Esophagus mucosa (tissue), 1 donor: ENCODE measurements at regions not wholly inside any gene's neighbourhood (a gene's known extent, or its start where the extent isn't known, plus 50 kb on each side); places are given as distances from the start of the nearest gene placed in this dataset.

Source experiments
- ATAC-seq: fragments of 200-7000 bp; cut with Tn5 transposase; one replicate; pipeline ENCODE4 v1.9.1; 2020
- donor health status: DM: yes; HTN: yes; CAD: no.

DNA sequence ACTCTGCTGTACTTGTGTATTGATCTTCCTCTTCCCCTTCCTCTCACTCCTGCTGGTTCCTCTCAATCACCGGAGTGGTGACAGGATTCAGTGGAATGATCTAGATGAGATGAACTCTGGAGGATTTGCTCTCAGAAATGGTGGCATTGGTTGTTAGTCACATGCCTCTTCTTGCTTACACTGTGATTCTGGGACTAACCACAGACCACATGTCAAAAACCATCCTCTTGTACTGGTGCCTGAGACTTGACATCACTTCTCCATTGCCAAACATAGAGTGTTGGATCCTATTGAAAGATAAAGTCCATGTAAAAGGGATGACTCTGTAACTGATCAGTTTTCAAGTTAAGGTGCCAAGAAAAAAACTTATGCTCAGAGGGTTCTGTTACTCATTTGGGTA is 506.5 kb downstream of the DMAC1 start:
- no peak for ATAC-seq

DNA sequence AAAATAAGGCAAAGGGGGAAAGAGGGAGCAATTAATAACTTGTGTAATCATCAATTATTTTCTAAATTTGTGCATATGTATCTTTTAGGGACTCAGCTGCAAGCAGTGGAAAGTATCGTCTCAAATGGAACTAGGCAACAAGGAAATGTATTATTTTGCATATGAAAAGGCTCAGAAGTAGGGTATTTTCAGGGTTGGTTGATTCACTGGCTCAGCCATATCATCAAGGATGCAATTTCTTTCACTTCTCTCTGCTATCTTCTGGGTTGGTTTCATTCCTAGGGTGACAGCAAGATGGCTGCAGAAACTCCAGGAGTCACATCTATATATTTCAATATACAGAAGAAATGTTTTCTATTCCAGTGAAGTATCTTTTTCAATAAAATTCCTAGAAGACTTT is 509.8 kb downstream of the DMAC1 start:
- ATAC-seq, result no peak

DNA sequence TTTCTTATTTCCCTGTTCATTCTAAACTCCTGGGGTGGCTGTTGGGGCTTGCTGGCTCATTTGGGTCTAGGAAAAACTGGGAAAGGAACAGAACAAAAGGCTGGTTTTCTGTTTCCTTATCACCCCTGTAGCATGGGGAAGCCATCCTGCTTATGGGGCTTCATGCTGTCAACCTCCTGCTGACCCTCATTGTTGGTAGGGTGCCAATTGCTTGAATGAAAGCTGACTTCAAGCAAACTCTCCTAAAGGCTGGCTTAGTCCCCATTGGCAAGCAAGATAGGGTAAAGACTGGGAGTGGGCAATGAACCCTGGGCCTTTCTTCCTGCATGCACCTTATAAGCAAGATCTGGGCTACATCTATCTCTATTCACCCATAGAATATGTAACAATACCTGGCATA is 511.6 kb downstream of the DMAC1 start:
- ATAC-seq, result no peak

DNA sequence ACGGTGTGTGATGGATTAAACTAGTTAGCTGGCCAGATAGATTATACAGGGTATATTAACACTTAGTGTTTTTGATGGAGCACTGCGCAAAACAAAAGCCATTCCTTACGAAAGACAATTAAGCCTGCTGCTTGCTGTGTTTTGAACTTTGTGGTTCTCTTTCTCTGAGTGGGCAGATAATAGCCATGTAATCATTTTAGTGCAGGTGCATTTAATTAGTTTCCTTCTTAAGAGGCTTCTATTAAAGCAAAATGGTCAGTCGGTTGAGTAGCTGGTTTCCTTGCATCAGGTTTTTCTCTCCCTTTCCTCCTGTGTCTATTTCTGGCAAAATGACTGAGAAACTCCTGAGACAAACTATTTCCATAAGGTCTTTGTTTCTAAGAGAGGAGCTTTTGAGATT is 512.5 kb downstream of the DMAC1 start:
- no peak for ATAC-seq

- no peak for ATAC-seq
These were observed 513.5 kb downstream of the DMAC1 start for GRCh38 chr9:7286101-7286500.

DNA sequence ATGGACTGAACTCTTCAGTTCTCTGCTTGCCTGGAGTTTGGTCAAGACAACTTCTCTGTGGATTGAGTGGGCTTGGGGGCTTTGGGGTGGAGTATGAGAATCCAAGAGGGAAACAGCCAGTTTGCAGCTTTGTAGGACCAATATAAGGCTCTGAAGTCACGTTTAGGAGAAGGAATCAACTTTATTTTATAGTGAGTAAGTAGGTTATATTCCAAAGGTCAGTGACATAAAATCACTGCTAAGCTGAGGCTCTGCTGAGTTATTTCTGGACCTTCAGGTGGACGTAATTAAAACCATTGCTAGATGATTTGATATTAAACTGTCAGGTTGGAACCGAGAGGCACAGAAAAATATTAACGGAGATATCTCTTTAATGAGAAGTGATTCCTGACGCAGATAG is 514.4 kb downstream of the DMAC1 start:
- no peak for ATAC-seq

- no peak for ATAC-seq
These were observed 515.1 kb downstream of the DMAC1 start for GRCh38 chr9:7284517-7284916.

DNA sequence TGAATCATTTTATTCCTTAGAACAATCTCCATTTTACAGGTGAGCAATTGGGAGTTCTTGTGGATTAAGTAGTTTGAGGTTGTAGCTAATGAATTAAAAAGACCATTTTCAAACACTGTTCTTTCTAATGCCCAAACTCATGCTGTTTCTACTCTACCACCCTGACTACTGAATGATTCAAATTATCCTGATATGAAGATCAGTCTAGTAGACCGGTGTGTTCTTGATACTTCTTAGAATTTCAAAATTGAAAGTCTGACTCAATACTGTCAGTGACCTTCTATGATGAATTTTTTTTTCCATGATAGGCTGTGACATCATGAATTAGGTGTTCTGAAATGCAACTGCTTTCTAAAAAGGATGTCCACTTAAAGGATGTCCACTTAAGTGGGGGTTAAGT is 515.5 kb downstream of the DMAC1 start:
- ATAC-seq, result no peak

- ATAC-seq, result no peak
These were observed 515.8 kb downstream of the KDM4C start for GRCh38 chr9:7273575-7273974.

DNA sequence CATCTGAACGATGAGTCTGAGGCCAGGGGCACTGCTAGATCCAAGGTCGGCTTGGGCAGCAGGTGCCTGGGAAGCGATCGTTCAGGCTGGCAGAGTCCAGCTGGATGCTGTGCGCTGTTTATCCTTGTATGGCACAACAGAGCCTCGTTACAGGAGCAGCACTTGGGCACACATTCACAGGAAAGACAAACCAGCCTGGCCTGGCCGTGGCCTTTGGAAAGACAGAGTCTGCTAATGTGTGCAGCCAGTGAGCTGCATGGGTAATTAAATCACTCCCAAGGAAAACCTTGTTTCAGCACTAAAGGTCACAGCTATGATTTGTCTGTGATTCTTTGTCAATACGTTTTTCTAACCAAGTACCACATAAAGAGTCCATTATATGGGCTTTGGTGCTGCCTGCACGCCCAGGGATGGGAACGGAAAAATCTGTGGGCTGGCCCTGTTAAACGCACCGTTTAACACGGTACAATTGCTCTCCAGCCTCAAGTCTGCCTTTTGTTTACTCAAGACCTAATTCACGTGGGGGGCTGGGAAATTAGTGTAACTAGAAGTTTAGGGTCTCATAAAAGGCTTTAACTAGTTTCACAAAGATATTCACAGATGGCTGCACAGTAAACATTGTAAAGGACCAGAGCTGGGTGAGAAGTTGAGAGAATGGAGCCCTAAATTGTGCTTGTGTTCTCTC is 509.3 kb downstream of the KDM4C start:
- ATAC-seq, result no peak

DNA sequence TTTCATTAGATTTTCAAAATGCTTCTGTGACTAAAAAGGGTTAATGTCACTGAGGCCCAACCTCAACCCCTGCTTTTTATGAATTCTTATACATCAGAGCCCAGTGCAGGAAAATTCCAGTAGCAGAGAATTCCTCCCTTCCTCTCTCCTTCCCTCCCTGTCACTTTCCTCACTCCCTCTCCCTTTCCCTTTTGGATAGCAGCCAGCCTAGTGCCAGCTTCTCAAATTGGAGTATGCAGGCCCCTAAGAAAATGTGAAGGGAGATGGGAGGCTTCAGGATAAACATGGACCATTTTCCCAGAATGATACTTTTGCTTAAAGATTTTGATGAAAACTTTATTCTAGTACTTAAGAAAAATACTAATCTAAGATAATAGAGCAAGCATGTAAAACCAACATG is 507.4 kb downstream of the KDM4C start:
- no peak for ATAC-seq

GRCh38 chr9:7259544-7260241 is 501.9 kb downstream of the KDM4C start:
- no peak for ATAC-seq

DNA sequence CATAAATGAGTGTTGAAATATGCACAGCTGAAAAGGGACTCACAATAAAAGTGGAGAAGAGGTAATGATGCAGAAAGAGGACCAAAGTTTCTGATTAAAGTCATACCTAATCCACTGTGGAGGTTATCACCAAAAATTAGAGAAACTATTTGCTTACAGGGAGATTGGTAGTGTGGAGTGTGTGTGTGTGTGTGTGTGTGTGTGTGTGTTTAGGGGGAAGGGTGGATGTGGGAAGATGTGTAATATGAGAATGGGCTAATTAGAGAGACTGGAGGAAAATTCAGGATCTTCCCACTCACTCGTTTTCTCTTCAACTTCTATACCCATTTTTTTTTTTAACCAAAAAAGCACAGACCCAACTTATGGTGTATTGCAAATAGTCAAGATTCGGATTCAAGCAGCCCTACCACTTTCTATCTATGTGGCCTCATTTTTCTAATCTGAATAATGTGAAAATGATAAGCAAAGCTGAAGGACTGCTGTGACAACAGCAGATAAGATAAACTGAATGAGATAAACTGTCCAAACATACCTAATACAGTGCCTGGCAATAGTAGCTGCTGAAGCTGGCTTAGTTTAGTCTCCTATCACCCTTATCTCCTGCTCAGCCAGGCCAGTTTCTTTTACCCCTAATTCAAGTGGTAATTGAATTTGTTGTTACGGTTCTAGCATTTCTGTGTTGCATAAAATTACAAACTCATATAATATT is 501.1 kb downstream of the KDM4C start:
- ATAC-seq, result no peak

- ATAC-seq, result peak; percentile 75
These were observed 489.2 kb downstream of the KDM4C start for GRCh38 chr9:7246917-7247522.

GRCh38 chr9:7245976-7246580 is 488.3 kb downstream of the KDM4C start:
- ATAC-seq, result peak; percentile 11

GRCh38 chr9:7243838-7244237 is 486.1 kb downstream of the KDM4C start:
- ATAC-seq, result no peak

GRCh38 chr9:7242126-7242525 is 484.4 kb downstream of the KDM4C start:
- ATAC-seq, result no peak

DNA sequence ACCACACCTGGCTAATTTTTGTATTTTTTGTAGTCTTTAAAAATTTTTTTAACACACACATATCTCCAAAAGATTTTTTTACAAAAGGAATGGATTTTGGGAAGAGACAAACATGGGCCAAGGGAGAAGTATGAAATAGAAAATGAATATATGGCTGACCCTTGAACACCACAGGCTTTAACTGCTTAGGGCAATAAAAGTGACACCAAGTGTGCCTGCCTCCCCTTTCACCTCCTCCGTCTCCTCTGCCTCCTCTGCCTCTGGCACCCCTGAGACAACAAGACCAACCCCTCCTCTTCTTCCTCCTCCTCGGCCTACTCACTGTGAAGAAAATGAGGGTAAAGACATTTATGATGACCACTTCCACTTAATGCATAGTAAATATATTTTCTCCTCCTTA is 483.9 kb downstream of the KDM4C start:
- ATAC-seq, result no peak

DNA sequence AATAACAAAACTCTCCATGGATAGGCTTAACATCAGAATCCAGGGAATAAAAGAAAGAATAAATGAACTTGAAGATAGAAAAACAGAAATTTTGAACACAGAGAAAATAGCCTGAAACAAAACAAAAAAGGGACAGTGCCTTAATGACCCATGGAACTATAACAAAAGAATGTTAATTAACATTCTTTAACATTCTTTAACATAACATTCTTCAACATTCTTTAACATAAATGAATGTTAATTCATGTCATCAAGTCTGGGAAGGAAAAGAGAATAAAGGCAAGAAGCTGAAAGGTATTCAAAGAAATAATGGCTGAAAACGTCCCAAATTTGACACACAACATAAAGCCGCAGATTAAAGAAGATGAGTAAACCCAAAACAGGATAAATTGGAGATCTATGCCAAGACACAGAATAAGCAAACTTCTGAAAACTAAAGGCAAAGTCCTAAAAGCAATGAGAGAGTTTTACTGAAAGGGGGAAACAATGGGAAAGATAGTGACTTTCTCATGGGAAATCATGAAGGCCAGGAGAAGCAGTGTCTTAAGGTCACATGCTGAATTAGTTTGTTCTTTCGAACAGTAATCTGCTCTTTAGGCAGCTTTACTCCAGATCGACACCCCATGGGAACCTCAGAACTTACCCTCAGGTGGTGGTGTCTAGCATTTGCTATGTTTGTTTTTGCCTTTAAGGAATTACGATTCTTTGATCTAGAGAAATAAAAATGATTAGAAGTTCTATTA is 483.0 kb downstream of the KDM4C start:
- ATAC-seq, result no peak

DNA sequence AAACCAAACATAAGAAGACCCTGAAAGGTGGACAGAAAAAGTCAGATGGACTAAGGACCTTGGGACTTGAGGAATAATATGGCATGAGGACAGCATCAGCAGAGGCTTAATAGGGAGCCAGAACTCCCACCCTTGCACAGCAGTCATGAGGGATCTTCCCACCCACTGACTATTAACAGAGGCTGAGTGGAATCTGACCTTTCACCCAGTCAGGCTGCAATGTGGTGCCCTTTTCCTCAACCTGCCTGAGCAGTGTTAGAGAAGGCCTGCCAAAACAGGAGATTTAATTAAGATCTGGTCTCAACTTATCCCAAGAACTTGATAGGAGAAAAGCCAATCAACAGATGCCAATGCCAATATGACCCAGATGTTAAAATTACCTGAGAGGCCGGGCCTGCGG is 481.9 kb downstream of the KDM4C start:
- ATAC-seq, result no peak

DNA sequence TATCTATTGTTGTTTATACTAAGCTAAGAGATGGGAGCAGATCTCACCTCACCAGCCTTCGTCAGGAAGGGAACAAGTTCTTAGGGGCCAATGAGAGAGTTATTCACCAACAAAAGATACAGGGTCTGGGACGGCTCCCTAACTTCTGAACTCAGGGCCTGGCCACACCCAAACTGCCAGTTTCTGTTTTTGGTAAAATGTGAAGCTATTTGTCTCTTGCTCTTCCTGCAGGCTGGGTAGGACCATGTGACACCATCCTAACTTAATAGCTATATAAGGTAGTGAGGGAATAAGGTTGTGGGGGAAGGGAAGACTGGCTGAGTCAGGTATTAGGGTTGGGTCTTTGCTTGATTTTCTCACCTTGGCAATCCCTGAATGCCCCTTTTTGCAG is 480.5 kb downstream of the KDM4C start:
- peak; percentile 18 for ATAC-seq

GRCh38 chr9:7237473-7238246 is 479.9 kb downstream of the KDM4C start:
- no peak for ATAC-seq
